Activated T-cell treated with anti-CD3 and anti-CD28 coated beads, Interleukin-2, amount 50 U/mL, for 48 hours (primary cell): ENCODE measurements at regions not wholly inside any gene's neighbourhood (a gene's known extent, or its start where the extent isn't known, plus 50 kb on each side); places are given as distances from the start of the nearest gene placed in this dataset.

Experiments
- DNase-seq, 2 experiments: peaks; one replicate each; pipeline ENCODE4 v3.0.0-alpha.2; 2020

- DNase-seq: no peak
These were observed 445.5 kb downstream of the MAN2A1 start for GRCh38 chr5:110134963-110135935.

DNA sequence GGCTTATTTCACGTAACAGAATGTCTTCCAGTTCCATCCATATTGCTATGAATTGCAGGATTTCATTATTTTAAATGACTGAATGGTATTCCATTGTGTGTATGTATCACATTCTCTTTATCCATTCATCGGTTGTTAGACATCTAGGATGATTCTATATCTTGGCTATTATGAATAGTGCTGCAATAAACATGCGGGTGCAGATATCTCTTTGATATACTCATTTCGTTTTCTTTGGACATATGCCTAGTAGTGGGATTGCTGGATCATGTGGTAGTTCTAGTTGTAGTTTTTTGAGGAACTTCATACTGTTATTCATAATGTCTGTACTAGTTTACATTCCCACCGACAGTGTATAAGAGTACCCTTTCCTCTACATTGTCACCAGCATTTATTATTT is 460.5 kb downstream of the MAN2A1 start:
- no peak for DNase-seq

DNA sequence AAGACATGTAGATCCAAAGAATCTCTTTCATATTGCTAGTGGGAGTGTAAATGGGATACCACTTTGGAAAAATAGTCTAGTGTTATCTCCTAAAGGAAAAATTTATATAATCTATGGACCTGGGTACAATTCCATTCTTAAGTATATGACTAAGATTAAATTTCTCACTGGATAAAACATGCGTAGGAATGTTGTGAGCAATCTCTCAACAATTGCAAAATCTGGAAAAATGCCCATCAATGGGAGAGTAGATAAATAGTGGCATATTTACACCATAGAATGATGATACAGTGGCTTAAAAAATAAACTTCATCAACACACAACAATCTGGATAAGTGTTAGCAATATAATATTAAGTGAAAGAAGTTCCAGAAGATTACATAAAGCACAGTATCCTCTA is 469.5 kb downstream of the MAN2A1 start:
- DNase-seq: no peak

DNA sequence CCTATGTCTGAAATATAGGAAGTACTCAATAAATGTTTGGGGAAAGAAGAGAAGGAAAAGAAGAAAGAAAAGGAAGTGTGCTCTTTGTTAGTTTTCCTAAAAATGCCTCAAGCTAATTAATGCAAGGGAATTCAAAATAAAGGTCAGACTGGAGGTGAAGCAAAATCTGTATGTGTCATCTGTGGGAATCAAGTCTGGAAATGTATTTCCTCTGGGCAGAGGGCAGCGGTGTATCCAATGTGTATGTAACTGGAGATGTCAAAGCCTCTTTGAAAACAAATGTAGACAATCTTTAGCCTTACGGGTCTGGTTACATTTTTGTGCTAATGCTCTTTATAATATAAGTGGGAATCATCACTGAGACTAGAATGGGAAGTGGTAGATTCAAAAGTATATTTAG is 471.4 kb downstream of the MAN2A1 start:
- no peak for DNase-seq

GRCh38 chr5:110165366-110165765 is 475.6 kb downstream of the MAN2A1 start:
- DNase-seq: no peak

- no peak for DNase-seq
These were observed 477.7 kb downstream of the MAN2A1 start for GRCh38 chr5:110167384-110167783.

- no peak for DNase-seq
These were observed 479.7 kb downstream of the MAN2A1 start for GRCh38 chr5:110169461-110169860.

DNA sequence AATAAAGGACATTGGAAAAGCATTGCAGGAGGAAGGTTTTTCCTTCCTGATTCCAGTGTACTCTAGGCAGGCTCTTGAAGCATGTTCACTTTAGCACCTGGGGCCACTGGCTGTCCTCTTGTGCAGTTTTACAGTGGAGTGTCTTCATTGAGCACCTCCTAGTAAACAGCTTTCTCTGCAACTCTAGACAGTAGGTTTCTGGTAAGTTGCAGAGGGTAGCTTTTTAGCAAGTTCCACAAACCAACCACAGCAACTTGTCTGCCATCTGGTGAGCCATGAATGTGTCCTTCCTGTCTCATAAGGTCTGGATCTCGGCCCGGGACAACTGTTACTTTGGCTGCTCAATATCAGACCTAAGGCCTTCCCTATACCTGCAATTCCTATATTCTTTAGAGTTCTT is 488.0 kb downstream of the MAN2A1 start:
- DNase-seq: no peak

DNA sequence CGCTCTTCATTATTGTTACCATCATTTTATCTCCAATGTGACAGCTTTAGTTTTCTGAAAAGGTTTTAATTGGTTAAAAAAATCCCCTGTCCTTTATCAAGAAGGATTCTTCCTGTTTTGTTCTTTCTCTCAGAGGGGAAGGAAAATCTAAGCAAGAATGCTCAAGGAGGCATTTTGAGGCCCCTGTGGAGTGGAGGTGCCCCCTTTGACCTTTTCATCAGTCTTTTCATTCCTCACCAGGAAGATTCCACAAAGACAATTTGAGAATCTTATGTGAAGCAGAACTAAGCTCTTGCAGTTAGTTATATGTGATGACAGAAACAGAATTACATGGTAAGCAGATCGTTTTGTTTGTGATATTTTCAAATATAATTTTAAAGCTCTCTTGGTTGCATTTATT is 489.6 kb downstream of the MAN2A1 start:
- DNase-seq: no peak

DNA sequence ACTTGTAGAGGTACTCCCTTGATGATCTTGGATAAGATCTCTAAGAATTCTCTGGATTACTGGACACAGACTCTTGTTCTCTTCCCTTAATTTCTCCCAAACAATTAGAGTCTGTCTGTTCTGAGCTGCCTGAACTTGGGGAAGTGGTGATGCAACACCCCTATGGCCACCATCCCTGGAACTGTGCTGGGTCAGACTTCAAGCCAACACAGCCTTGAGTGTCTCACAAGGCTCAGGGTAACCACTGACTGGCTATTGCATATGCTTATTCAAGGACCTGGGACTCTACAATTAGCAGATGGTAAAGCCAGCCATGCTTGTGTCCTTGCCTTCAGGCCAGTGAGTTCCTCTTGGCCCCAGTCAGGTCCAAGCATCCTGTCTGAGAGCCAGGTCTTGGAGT is 504.5 kb downstream of the MAN2A1 start:
- DNase-seq: no peak

DNA sequence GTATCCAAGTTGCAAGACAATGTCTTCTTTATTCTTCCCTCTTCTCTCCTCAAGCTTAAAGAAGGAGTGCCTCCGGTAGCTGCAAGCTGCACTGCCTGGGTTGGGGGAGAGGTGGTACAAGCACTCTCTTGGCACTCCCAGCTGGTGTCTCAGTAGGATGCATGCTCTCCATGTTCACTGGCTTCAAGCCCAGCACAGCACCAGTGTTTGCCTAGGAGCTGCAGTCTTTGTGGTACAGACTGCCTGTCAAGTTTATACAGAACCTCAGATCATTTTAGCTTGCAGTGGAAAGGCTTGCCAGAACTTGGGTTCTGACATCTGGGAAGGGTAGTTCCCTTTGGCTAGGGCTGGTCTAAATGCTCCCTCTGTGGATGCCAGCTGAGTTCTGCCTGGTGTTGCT is 505.6 kb downstream of the MAN2A1 start:
- DNase-seq: no peak

DNA sequence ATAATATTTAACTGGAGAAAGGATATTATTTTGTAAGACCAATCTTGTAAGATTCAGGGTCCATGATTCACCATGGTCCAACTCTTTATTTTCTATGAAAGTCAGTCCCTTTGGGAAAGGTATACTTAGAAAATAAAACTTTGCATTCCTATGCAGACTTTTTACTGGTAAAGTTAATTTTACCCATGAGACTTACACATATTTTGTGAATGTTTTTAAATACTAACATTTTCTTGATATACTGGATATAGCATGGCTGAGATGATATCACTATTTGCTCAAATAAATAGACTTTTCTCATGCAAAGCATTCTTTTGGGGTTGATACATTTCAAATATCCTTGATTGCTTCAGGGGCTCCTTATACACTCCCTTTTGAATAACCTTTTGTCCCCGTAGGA is 512.1 kb downstream of the MAN2A1 start:
- no peak for DNase-seq

GRCh38 chr5:110203661-110204060 is 513.9 kb downstream of the MAN2A1 start:
- no peak for DNase-seq

DNA sequence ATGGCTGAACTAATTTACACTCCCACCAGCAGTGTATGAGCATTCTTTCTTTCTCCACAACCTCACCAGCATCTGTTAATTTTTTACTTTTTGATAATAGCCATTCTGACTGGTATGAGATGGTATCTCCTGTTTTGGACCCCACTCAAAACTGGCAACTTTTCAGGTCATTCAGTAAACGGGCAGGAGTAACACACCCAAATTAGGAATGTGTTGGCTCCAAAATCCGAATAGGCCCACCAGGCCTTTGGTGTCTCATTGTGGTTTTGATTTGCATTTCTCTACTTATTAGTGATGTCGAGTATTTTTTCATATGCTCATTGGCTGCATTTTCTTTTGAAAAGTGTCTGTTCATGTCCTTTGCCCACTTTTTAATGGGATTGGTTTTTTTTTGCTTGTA is 517.1 kb downstream of the TMEM232 start:
- DNase-seq: no peak

DNA sequence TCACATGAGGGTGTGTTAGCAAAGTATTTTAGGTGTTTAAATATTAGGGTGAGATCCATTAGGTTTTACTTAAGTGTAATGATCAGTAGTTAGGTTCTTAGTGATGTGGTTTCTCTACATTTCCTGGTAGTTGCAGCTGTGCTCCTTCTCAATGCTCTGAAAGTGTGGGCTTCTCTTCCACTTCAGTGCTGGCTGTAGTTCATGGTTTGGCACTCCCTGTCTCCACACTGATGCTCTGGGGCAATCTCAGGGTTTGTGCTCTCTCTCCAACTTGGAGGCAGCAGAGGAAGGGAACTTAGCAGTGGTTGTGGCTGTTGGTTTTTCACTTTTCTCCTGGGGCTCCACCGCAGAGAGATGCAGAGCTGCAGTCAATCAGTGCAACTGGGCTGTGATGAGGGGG is 507.5 kb downstream of the TMEM232 start:
- DNase-seq: no peak

- DNase-seq: no peak
These were observed 506.7 kb downstream of the TMEM232 start for GRCh38 chr5:110219769-110220168.

GRCh38 chr5:110221036-110221435 is 505.4 kb downstream of the TMEM232 start:
- DNase-seq: no peak

DNA sequence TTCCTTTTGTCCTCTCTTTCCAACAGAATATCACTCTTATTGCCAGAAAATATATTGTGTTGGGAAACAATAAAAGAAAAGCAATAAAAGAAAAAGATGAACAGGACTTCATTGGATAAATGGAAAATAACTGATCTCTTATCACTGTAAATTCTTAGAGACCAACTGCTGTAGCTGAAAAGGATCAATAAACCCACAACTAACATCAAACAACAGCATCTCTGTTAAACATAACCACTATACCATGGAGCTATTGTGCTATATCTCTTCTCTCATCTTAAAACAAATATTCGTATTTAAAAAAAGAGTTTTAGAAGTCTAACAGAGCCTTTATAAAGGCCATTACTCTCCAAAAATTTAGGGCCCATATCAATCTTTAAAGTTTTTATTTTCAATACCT is 502.4 kb downstream of the TMEM232 start:
- no peak for DNase-seq

GRCh38 chr5:110225949-110226348 is 500.5 kb downstream of the TMEM232 start:
- no peak for DNase-seq

- DNase-seq: no peak
These were observed 486.7 kb downstream of the TMEM232 start for GRCh38 chr5:110239786-110240185.

GRCh38 chr5:110242950-110243349 is 483.5 kb downstream of the TMEM232 start:
- no peak for DNase-seq

DNA sequence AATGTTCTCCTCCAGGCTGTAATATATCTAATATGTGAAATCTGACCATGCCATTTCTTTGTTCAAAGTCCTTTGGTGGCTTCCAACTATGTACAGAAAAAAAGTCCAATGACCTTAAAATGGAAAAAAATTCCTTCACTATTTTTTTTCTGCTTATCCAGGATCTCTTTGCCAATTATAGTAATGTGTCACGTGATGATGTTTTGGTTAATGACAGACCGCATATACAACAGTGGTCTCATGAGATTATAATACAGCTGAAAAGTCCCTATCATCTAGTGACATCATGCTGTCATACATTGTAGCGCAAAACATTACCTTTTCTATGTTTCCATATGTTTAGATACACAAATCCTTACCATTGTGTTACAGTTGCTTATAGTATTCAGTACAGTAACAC is 477.6 kb downstream of the TMEM232 start:
- no peak for DNase-seq

DNA sequence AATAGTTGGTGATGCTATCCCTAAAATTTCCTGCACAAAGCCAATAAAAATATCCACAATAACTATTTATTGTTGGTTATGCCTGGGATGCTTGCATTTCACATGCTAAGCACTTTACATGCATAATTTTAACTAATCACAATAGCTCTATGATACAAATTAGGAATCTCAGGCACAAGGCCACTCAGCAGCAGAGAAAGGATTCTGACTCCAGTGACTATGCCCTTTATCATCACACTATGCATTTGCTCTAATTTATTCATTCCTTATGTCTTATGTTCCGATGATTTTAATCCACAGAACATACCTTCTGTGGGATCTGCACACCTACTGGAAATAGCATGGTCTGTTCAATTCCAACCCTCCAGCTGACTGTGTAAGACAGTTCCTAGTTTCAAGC is 476.1 kb downstream of the TMEM232 start:
- DNase-seq: no peak

- no peak for DNase-seq
These were observed 475.7 kb downstream of the TMEM232 start for GRCh38 chr5:110250755-110251154.

GRCh38 chr5:110251366-110251765 is 475.1 kb downstream of the TMEM232 start:
- no peak for DNase-seq
